Loucy (cell line): ENCODE measurements at regions not wholly inside any gene's neighbourhood (a gene's known extent, or its start where the extent isn't known, plus 50 kb on each side); places are given as distances from the start of the nearest gene placed in this dataset.

Experiments
- H2AFZ ChIP-seq: fragments of 200-600 bp; sonication (generic); 2 replicates; pipeline ENCODE4 v1.6.0; 2016; ENCODE audit warnings: antibody characterized with exemption, mild to moderate bottlenecking, low read length, moderate library complexity
- H3F3A ChIP-seq: fragments of 200-600 bp; 2 replicates; pipeline ENCODE4 v1.6.0; 2016; ENCODE audit warnings: antibody characterized with exemption, low read depth, mild to moderate bottlenecking
- H3K27me3 ChIP-seq: fragments of 200-600 bp; sonication (generic); 2 replicates; pipeline ENCODE4 v1.6.1; 2014; ENCODE audit warnings: low read length, mild to moderate bottlenecking; ENCODE audit not compliant: insufficient read depth, poor library complexity, severe bottlenecking
- H3K36me3 ChIP-seq: fragments of 200-600 bp; sonication (generic); 2 replicates; pipeline ENCODE4 v1.6.1; 2016; ENCODE audit warnings: low read length; ENCODE audit not compliant: insufficient read depth
- H3K4me1 ChIP-seq: fragments of 200-600 bp; sonication (generic); 2 replicates; pipeline ENCODE4 v1.5.1; 2014; ENCODE audit warnings: low read length, mild to moderate bottlenecking; ENCODE audit not compliant: insufficient read depth, poor library complexity, severe bottlenecking
- H3K4me2 ChIP-seq: fragments of 200-600 bp; sonication (generic); 2 replicates; pipeline ENCODE4 v1.6.0; 2014; ENCODE audit warnings: antibody characterized with exemption, low read length, low read depth, mild to moderate bottlenecking; ENCODE audit not compliant: poor library complexity, severe bottlenecking
- H3K4me3 ChIP-seq: fragments of 200-600 bp; sonication (generic); 2 replicates; pipeline ENCODE4 v1.5.1; 2014; ENCODE audit warnings: low read length, mild to moderate bottlenecking, mixed read lengths; ENCODE audit not compliant: poor library complexity, severe bottlenecking
- H3K79me2 ChIP-seq: fragments of 200-600 bp; sonication (generic); 2 replicates; pipeline ENCODE4 v1.6.1; 2014; ENCODE audit warnings: low read length; ENCODE audit not compliant: insufficient read depth
- H3K9ac ChIP-seq: fragments of 200-600 bp; sonication (generic); 2 replicates; pipeline ENCODE4 v1.6.0; 2014; ENCODE audit warnings: mild to moderate bottlenecking, low read depth, low read length, moderate library complexity; ENCODE audit not compliant: poor library complexity, severe bottlenecking
- H3K9me2 ChIP-seq: fragments of 200-600 bp; sonication (generic); replicated peaks from 2 replicates; pipeline ENCODE4 v1.6.1; 2016; ENCODE audit warnings: low read depth, low read length, mixed read lengths
- H3K9me3 ChIP-seq: fragments of 200-600 bp; sonication (generic); 2 replicates; pipeline ENCODE4 v1.6.1; 2014; ENCODE audit warnings: mild to moderate bottlenecking, antibody characterized with exemption, low read length, low read depth; ENCODE audit not compliant: insufficient read depth
- H4K20me1 ChIP-seq: fragments of 200-600 bp; sonication (generic); 2 replicates; pipeline ENCODE4 v1.6.0; 2014; ENCODE audit warnings: antibody characterized with exemption, low read length, mild to moderate bottlenecking; ENCODE audit not compliant: insufficient read depth, poor library complexity, severe bottlenecking
- EZH2phosphoT487 ChIP-seq: fragments of 200-600 bp; IDR thresholded peaks from 2 replicates; pipeline ENCODE4 v1.6.1; 2018; ENCODE audit warnings: antibody characterized with exemption, mild to moderate bottlenecking, moderate library complexity, borderline replicate concordance
- TF ChIP-seq, protein P1 (sequence below): fragments of 200-600 bp; sonication (generic); conservative IDR thresholded peaks from 2 replicates; pipeline ENCODE4 v1.5.1; 2014; ENCODE audit warnings: mild to moderate bottlenecking, antibody characterized with exemption, low read length

DNA sequence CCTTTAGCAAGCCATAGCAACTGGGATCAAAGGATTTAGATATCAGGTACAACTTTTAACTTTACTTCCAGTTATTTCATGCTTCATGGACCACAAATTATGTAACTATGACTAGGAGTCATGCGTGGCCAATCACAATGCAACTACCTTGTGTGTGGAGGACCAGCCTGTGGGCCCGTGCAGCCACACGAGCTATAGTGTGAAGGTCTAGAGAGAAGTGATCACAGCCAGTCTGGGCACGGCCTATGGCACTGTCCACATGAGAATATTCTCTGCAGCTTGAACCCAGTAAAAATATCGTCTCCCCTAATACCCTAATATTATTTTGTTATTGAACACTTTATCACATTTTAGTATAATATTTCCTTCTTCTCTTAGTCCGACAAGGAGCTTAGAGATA lies 464.9 kb upstream of the MIR17HG start:
- Histone ChIP-seq H3K4me3 (no peak overlapping the region), H2AFZ (no peak overlapping the region)

GRCh38 chr13:90883592-90883991 lies 463.9 kb upstream of the MIR17HG start:
- no peaks in the 10 kb centered on the region for H3K79me2 ChIP-seq
- TF ChIP-seq EZH2phosphoT487, result no peak
- TF ChIP-seq, protein P1, sequence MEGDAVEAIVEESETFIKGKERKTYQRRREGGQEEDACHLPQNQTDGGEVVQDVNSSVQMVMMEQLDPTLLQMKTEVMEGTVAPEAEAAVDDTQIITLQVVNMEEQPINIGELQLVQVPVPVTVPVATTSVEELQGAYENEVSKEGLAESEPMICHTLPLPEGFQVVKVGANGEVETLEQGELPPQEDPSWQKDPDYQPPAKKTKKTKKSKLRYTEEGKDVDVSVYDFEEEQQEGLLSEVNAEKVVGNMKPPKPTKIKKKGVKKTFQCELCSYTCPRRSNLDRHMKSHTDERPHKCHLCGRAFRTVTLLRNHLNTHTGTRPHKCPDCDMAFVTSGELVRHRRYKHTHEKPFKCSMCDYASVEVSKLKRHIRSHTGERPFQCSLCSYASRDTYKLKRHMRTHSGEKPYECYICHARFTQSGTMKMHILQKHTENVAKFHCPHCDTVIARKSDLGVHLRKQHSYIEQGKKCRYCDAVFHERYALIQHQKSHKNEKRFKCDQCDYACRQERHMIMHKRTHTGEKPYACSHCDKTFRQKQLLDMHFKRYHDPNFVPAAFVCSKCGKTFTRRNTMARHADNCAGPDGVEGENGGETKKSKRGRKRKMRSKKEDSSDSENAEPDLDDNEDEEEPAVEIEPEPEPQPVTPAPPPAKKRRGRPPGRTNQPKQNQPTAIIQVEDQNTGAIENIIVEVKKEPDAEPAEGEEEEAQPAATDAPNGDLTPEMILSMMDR, result no peak
- H3K27me3 ChIP-seq, result no peaks in the 10 kb centered on the region
- H3F3A ChIP-seq, result no peaks in the 10 kb centered on the region
- no peak overlapping the region for H2AFZ ChIP-seq
- no peaks in the 10 kb centered on the region for H3K9me2 ChIP-seq
- H3K4me1 ChIP-seq, result no peaks in the 10 kb centered on the region
- H3K4me2 ChIP-seq, result no peak overlapping the region
- no peaks in the 10 kb centered on the region for H3K36me3 ChIP-seq
- no peaks in the 10 kb centered on the region for H4K20me1 ChIP-seq
- no peak overlapping the region for H3K4me3 ChIP-seq
- H3K9ac ChIP-seq, result no peak overlapping the region
- H3K9me3 ChIP-seq, result no peaks in the 10 kb centered on the region

More for the DNA sequence above, 464.9 kb upstream of the MIR17HG start:
- Histone ChIP-seq H3K9ac (no peak overlapping the region), H3K9me3 (no peaks in the 10 kb centered on the region), H3K4me2 (no peak overlapping the region), H3K36me3 (no peaks in the 10 kb centered on the region), H3K9me2 (no peaks in the 10 kb centered on the region), H3F3A (no peaks in the 10 kb centered on the region), H4K20me1 (no peaks in the 10 kb centered on the region), H3K79me2 (no peaks in the 10 kb centered on the region), H3K4me1 (no peaks in the 10 kb centered on the region), H3K27me3 (no peaks in the 10 kb centered on the region)
- no peak for TF ChIP-seq EZH2phosphoT487
- TF ChIP-seq, protein P1, result no peak

GRCh38 chr13:90884066-90884465 lies 463.4 kb upstream of the MIR17HG start:
- no peaks in the 10 kb centered on the region for H3K9me2 ChIP-seq
- no peak overlapping the region for H3K9ac ChIP-seq
- TF ChIP-seq, protein P1, result no peak
- TF ChIP-seq EZH2phosphoT487, result no peak
- H2AFZ ChIP-seq, result no peak overlapping the region
- no peaks in the 10 kb centered on the region for H4K20me1 ChIP-seq
- H3K27me3 ChIP-seq, result no peaks in the 10 kb centered on the region
- H3K4me1 ChIP-seq, result no peaks in the 10 kb centered on the region
- H3K79me2 ChIP-seq, result no peaks in the 10 kb centered on the region
- H3K9me3 ChIP-seq, result no peaks in the 10 kb centered on the region
- H3K4me3 ChIP-seq, result no peak overlapping the region
- no peak overlapping the region for H3K4me2 ChIP-seq
- H3K36me3 ChIP-seq, result no peaks in the 10 kb centered on the region
- no peaks in the 10 kb centered on the region for H3F3A ChIP-seq
